SK-N-SH (cell line): ENCODE measurements at regions not wholly inside any gene's neighbourhood (a gene's known extent, or its start where the extent isn't known, plus 50 kb on each side); places are given as distances from the start of the nearest gene placed in this dataset.

ENCODE experiments used
- CTCF ChIA-PET: fragments of 300-600, 350-600 bp; formaldehyde crosslinking; extraction: SDS; loops from one replicate; lab custom pipeline; 2021; lab: Yijun Ruan, JAX
- POLR2A ChIA-PET: fragments of 350-600 bp; sonication (Branson Sonifier 250); formaldehyde crosslinking; extraction: SDS; loops from one replicate; lab custom pipeline; 2020; ENCODE audit warnings: antibody characterized with exemption, inconsistent platforms; lab: Yijun Ruan, JAX
- DNase-seq: peaks from one replicate; pipeline ENCODE4 v3.0.0; 2012
- H2AFZ ChIP-seq: fragments of 200-600 bp; sonication (generic); 2 replicates; pipeline ENCODE4 v1.8.1; 2016; ENCODE audit warnings: antibody characterized with exemption, mild to moderate bottlenecking, low read depth
- H3F3A ChIP-seq: fragments of 200-600 bp; sonication (generic); replicated peaks from 2 replicates; pipeline ENCODE3; 2016; ENCODE audit warnings: antibody characterized with exemption, mild to moderate bottlenecking; ENCODE audit not compliant: insufficient read depth
- H3K27ac ChIP-seq, 2 experiments: fragments of 200-500 bp in 1 of 2; fragments of 200-600 bp in 1 of 2; sonication (Bioruptor generic) in 1 of 2; sonication (generic), shearing (Covaris generic) in 1 of 2; 2 replicates each; pipeline versions ENCODE4 v1.5.1 to v1.6.1; 2014 to 2016; ENCODE audit warnings: low read depth in 2 of 2, inconsistent platforms in 1 of 2, low read length in 1 of 2, mild to moderate bottlenecking in 1 of 2, mixed read lengths in 1 of 2
- H3K27me3 ChIP-seq: fragments of 200-600 bp; sonication (generic), shearing (Covaris generic); 2 replicates; pipeline ENCODE4 v1.6.1; 2016; ENCODE audit warnings: mixed run types; ENCODE audit not compliant: insufficient read depth
- H3K36me3 ChIP-seq, 2 experiments: fragments of 200-500 bp in 1 of 2; fragments of 200-600 bp in 1 of 2; sonication (Bioruptor generic) in 1 of 2; sonication (generic) in 1 of 2; replicated peaks in 1 of 2; 2 replicates each; pipeline versions ENCODE3 to v1.5.1; 2014 to 2016; ENCODE audit warnings: low read length in 1 of 2, mild to moderate bottlenecking in 1 of 2; ENCODE audit not compliant: insufficient read depth in 2 of 2, control insufficient read depth in 1 of 2
- H3K4me1 ChIP-seq, 2 experiments: fragments of 200-500 bp in 1 of 2; fragments of 200-600 bp in 1 of 2; sonication (Bioruptor generic) in 1 of 2; sonication (generic), shearing (Covaris generic) in 1 of 2; 2 replicates each; pipeline versions ENCODE4 v1.5.1 to v1.6.1; 2014 to 2016; ENCODE audit warnings: low read depth in 1 of 2, low read length in 1 of 2, mixed run types in 1 of 2; ENCODE audit not compliant: insufficient read depth in 2 of 2, control insufficient read depth in 1 of 2
- H3K4me2 ChIP-seq: fragments of 200-600 bp; sonication (generic), shearing (Covaris generic); 2 replicates; pipeline ENCODE4 v1.6.1; 2017; ENCODE audit warnings: mixed run types
- H3K4me3 ChIP-seq, 2 experiments: fragments of 200-500 bp in 1 of 2; fragments of 200-600 bp in 1 of 2; sonication (Bioruptor generic) in 1 of 2; sonication (generic), shearing (Covaris generic) in 1 of 2; 2 replicates each; pipeline versions ENCODE4 v1.5.1 to v1.8.1; 2014 to 2016; ENCODE audit warnings: low read depth in 2 of 2, inconsistent platforms in 1 of 2, low read length in 1 of 2, mild to moderate bottlenecking in 1 of 2, mixed read lengths in 1 of 2, moderate library complexity in 1 of 2
- H3K79me2 ChIP-seq: fragments of 200-600 bp; sonication (generic); 2 replicates; pipeline ENCODE4 v1.8.1; 2017; ENCODE audit warnings: mild to moderate bottlenecking; ENCODE audit not compliant: insufficient read depth
- H3K9ac ChIP-seq: fragments of 200-600 bp; sonication (generic); 2 replicates; pipeline ENCODE4 v1.6.1; 2017; ENCODE audit warnings: mixed run types
- H3K9me2 ChIP-seq: fragments of 200-600 bp; sonication (generic); 2 replicates; pipeline ENCODE4 v1.6.1; 2017; ENCODE audit warnings: mixed run types
- H3K9me3 ChIP-seq: fragments of 200-600 bp; sonication (generic); 2 replicates; pipeline ENCODE4 v1.6.1; 2017; ENCODE audit warnings: mixed run types, mild to moderate bottlenecking, moderate library complexity
- H4K20me1 ChIP-seq: fragments of 200-600 bp; sonication (generic); 2 replicates; pipeline ENCODE4 v1.6.1; 2017; ENCODE audit warnings: mild to moderate bottlenecking, mixed run types; ENCODE audit not compliant: insufficient read depth
- CHD2 ChIP-seq: fragments of 150-350 bp; IDR thresholded peaks from 2 replicates; pipeline ENCODE4 v1.6.1; 2018; ENCODE audit warnings: low read length; ENCODE audit not compliant: partially characterized antibody
- CTCF ChIP-seq: fragments of 200-600 bp; sonication (generic); IDR thresholded peaks from 2 replicates; pipeline ENCODE4 v1.6.1; 2017; ENCODE audit warnings: antibody characterized with exemption, mild to moderate bottlenecking, moderate library complexity
- EP300 ChIP-seq, 2 experiments: IDR thresholded peaks; 2 replicates each; pipeline versions ENCODE4 v1.4.0 to v1.6.1; 2012; ENCODE audit warnings: borderline replicate concordance in 1 of 2, low read depth in 1 of 2, low read length in 1 of 2
- EZH2phosphoT487 ChIP-seq: fragments of 200-600 bp; sonication (generic); IDR thresholded peaks from 2 replicates; pipeline ENCODE4 v1.6.1; 2017; ENCODE audit warnings: low read depth, mixed run types, mild to moderate bottlenecking, antibody characterized with exemption, moderate library complexity, borderline replicate concordance
- FOSL2 ChIP-seq: IDR thresholded peaks from 2 replicates; pipeline ENCODE4 v1.4.0; 2012; ENCODE audit warnings: low read depth, mild to moderate bottlenecking, moderate library complexity, borderline replicate concordance
- FOXM1 ChIP-seq: IDR thresholded peaks from 2 replicates; pipeline ENCODE4 v1.4.0; 2012; ENCODE audit warnings: low read depth, mild to moderate bottlenecking
- JUND ChIP-seq: IDR thresholded peaks from 2 replicates; pipeline ENCODE4 v1.4.0; 2012
- NFIC ChIP-seq: IDR thresholded peaks from 2 replicates; pipeline ENCODE4 v1.4.0; 2012; ENCODE audit warnings: borderline replicate concordance
- PBX3 ChIP-seq: IDR thresholded peaks from 2 replicates; pipeline ENCODE4; 2012
- POLR2AphosphoS5 ChIP-seq: IDR thresholded peaks from 2 replicates; pipeline ENCODE4 v1.6.1; 2012; ENCODE audit warnings: low read depth, low read length
- RFX5 ChIP-seq: IDR thresholded peaks from 2 replicates; pipeline ENCODE4 v1.6.1; 2012; ENCODE audit warnings: mild to moderate bottlenecking, improper control_type of control experiment, low read length
- SIN3A ChIP-seq: IDR thresholded peaks from 2 replicates; pipeline ENCODE4 v1.6.1; 2012; ENCODE audit warnings: low read depth, mild to moderate bottlenecking, low read length, moderate library complexity, borderline replicate concordance
- SMC3 ChIP-seq: IDR thresholded peaks from 2 replicates; pipeline ENCODE4 v1.6.1; 2012; ENCODE audit warnings: low read depth, low read length, improper control_type of control experiment
- TCF12 ChIP-seq: IDR thresholded peaks from 2 replicates; pipeline ENCODE4 v1.4.0; 2012
- TEAD4 ChIP-seq: IDR thresholded peaks from 2 replicates; pipeline ENCODE4 v1.4.0; 2012; ENCODE audit warnings: mild to moderate bottlenecking, borderline replicate concordance; ENCODE audit not compliant: insufficient read depth
- USF1 ChIP-seq: IDR thresholded peaks from 2 replicates; pipeline ENCODE4 v1.4.0; 2012; ENCODE audit warnings: low read depth, borderline replicate concordance
- TF ChIP-seq, protein P1 (sequence below): IDR thresholded peaks from 2 replicates; pipeline ENCODE4 v1.6.1; 2012; ENCODE audit warnings: mild to moderate bottlenecking, low read depth, low read length, moderate library complexity

GRCh38 chr2:204487447-204488229 lies 57.6 kb upstream of the PARD3B start (continued):
- TF ChIP-seq FOXM1 (no peak), USF1 (no peak), RFX5 (no peak)

DNA sequence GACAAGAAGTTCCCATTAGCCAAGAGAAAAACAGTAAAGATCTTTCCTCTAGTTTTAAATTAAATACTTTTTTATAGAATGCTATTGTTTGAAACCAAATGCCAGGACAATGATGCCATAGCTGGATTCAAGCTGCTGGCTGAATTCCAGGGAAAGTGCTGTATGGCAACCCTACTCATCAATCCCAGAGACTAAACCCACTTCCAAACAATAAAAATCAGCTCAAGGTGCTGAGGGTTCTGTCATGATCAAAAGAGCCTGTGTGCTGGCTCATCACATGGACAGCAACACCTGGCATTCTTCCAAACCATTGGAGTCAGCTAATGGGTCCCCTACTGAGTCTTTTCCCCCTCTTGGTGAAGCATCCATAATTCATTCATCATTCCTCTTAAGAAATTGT lies 53.7 kb upstream of the PARD3B start:
- Histone ChIP-seq H3K9me2 (no peaks in the 10 kb centered on the region), H3K36me3 (no peaks in the 10 kb centered on the region), H3F3A (no peaks in the 10 kb centered on the region), H3K27me3 (no peaks in the 10 kb centered on the region), H2AFZ (no peak overlapping the region), H3K4me2 (no peak overlapping the region), H3K4me1 (peaks cover 0 to 6% of the 10 kb centered on the region in 2 experiments; a peak in 2 of 4 replicates), H3K79me2 (no peaks in the 10 kb centered on the region), H3K27ac (peak overlapping the region in 1 of 2 experiments; percentile 45; a peak in 2 of 4 replicates), H4K20me1 (no peaks in the 10 kb centered on the region), H3K4me3 (no peak overlapping the region), H3K9ac (no peak overlapping the region), H3K9me3 (no peaks in the 10 kb centered on the region)
- TF ChIP-seq PBX3 (peak; percentile 83), SMC3 (no peak), CTCF (no peak), FOSL2 (peak; percentile 26; the same call in 1 of the 2 replicates), TCF12 (peak; percentile 75), POLR2AphosphoS5 (peak; percentile 26; the same call in 1 of the 2 replicates), NFIC (peak; percentile 91; the same call in 1 of the 2 replicates), TEAD4 (peak; percentile 16; the same call in 1 of the 2 replicates), CHD2 (no peak), EZH2phosphoT487 (no peak), USF1 (no peak), JUND (peak; percentile 59; the same call in 1 of the 2 replicates), SIN3A (no peak), FOXM1 (no peak), EP300 (IDR thresholded peaks at IDR 0.05; ENCODE audit: borderline replicate concordance in 1 of 2, low read depth in 1 of 2, low read length in 1 of 2) (peak in 1 of 2 experiments; percentile 70; a peak in 2 of 4 replicates)
- TF ChIP-seq, protein P1, sequence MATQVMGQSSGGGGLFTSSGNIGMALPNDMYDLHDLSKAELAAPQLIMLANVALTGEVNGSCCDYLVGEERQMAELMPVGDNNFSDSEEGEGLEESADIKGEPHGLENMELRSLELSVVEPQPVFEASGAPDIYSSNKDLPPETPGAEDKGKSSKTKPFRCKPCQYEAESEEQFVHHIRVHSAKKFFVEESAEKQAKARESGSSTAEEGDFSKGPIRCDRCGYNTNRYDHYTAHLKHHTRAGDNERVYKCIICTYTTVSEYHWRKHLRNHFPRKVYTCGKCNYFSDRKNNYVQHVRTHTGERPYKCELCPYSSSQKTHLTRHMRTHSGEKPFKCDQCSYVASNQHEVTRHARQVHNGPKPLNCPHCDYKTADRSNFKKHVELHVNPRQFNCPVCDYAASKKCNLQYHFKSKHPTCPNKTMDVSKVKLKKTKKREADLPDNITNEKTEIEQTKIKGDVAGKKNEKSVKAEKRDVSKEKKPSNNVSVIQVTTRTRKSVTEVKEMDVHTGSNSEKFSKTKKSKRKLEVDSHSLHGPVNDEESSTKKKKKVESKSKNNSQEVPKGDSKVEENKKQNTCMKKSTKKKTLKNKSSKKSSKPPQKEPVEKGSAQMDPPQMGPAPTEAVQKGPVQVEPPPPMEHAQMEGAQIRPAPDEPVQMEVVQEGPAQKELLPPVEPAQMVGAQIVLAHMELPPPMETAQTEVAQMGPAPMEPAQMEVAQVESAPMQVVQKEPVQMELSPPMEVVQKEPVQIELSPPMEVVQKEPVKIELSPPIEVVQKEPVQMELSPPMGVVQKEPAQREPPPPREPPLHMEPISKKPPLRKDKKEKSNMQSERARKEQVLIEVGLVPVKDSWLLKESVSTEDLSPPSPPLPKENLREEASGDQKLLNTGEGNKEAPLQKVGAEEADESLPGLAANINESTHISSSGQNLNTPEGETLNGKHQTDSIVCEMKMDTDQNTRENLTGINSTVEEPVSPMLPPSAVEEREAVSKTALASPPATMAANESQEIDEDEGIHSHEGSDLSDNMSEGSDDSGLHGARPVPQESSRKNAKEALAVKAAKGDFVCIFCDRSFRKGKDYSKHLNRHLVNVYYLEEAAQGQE = peak; percentile 64; the same call in 1 of the 2 replicates
- ChIA-PET CTCF (no interaction called here), POLR2A (no interaction called here)
- DNase-seq = no peak
